Right lobe of liver (tissue), 4 donors: ENCODE measurements at regions not wholly inside any gene's neighbourhood (a gene's known extent, or its start where the extent isn't known, plus 50 kb on each side); places are given as distances from the start of the nearest gene placed in this dataset.

Experiments
- CTCF ChIP-seq, 4 donors: fragments of 200-600 bp in 3 of 4; fragments of 450-650 bp in 1 of 4; IDR thresholded peaks; one replicate each; pipeline versions ENCODE4 v1.5.1 to v1.8.0; 2016 to 2022; ENCODE audit warnings: antibody characterized with exemption in 4 of 4, mild to moderate bottlenecking in 2 of 4
- POLR2A ChIP-seq: fragments of 450-650 bp; IDR thresholded peaks from one replicate; pipeline ENCODE4 v1.6.1; 2017; ENCODE audit warnings: antibody characterized with exemption, mild to moderate bottlenecking
- donor health status: DM: no; HTN: no; CAD: no.
- donor health status: DM: no; HTN: no; CAD: no.
- donor health status: DM: no; HTN: yes; CAD: no.

- TF ChIP-seq POLR2A: no peak
- no peak for TF ChIP-seq CTCF (IDR thresholded peaks at IDR 0.05)
Observed at GRCh38 chr20:40524071-40524470, 165.0 kb downstream of the MAFB start.
